Fibroblast of lung (primary cell): ENCODE measurements at regions not wholly inside any gene's neighbourhood (a gene's known extent, or its start where the extent isn't known, plus 50 kb on each side); places are given as distances from the start of the nearest gene placed in this dataset.

Experiments used
- EZH2 ChIP-seq: IDR thresholded peaks from 2 replicates; pipeline ENCODE4 v1.5.1; 2012; ENCODE audit warnings: low read length, control low read depth, mild to moderate bottlenecking; ENCODE audit errors: missing control alignments
- TF ChIP-seq, protein P1 (sequence below), 2 donors: IDR thresholded peaks in 1 of 2; conservative IDR thresholded peaks in 1 of 2; 1 replicate in 1 of 2; 2 replicates in 1 of 2; pipeline ENCODE4 v1.5.1; 2011 to 2012; ENCODE audit warnings: low read length in 2 of 2, control low read depth in 1 of 2, inconsistent platforms in 1 of 2, low read depth in 1 of 2, mild to moderate bottlenecking in 1 of 2

DNA sequence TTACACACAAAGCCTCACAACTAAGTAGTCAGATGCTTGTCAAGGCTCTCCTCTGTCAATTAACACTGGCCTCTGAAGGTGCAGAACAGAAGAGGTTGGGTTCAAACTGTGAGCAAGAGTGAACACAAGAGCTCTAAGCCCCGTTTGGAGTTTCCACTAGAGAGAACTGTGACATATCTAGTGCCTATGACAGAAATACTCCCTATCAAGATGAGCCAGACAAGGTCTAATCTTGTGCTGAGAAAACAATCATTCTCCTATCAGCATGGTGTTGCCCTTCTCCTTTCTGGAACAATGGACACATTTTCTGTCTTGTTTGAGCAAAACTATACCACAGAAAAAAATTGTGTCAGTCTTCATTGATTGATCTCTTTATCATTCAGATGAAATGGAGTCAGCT is 62.4 kb upstream of the CCDC71L start:
- TF ChIP-seq, protein P1, sequence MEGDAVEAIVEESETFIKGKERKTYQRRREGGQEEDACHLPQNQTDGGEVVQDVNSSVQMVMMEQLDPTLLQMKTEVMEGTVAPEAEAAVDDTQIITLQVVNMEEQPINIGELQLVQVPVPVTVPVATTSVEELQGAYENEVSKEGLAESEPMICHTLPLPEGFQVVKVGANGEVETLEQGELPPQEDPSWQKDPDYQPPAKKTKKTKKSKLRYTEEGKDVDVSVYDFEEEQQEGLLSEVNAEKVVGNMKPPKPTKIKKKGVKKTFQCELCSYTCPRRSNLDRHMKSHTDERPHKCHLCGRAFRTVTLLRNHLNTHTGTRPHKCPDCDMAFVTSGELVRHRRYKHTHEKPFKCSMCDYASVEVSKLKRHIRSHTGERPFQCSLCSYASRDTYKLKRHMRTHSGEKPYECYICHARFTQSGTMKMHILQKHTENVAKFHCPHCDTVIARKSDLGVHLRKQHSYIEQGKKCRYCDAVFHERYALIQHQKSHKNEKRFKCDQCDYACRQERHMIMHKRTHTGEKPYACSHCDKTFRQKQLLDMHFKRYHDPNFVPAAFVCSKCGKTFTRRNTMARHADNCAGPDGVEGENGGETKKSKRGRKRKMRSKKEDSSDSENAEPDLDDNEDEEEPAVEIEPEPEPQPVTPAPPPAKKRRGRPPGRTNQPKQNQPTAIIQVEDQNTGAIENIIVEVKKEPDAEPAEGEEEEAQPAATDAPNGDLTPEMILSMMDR (conservative IDR thresholded peaks at IDR 0.05 in 1 of 2, IDR thresholded peaks at IDR 0.05 in 1 of 2; ENCODE audit: low read depth in 1 of 2, low read length in 2 of 2): no peak
- no peak for TF ChIP-seq EZH2
